HG03354 (cell line): ENCODE measurements at regions not wholly inside any gene's neighbourhood (a gene's known extent, or its start where the extent isn't known, plus 50 kb on each side); places are given as distances from the start of the nearest gene placed in this dataset.

Source experiments
- ATAC-seq: cut with Tn5 transposase; IDR thresholded peaks from one replicate; pipeline ENCODE4 v1.9.1; 2021; ENCODE audit warnings: mild to moderate bottlenecking; ENCODE audit not compliant: unreplicated experiment, poor library complexity, severe bottlenecking

DNA sequence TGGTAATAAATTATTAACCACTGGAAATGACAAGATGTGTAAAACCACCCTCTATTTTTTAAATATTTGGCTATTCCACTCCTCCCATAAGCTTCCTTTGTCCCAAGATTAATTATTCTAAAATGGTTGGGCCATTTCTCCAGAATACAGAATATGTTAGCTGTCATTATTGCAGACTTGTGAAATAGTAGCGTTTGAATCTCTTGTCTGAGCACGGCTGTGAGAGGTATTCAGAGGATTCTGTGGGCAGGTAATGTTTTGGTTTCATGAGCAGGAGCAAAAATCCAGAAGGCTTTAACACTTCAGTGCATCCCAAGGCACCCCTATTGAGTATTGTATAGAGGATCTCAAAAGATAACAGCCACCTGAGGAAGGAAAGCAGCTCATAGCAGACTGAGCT is 256.0 kb downstream of the UQCRFS1 start:
- ATAC-seq = no peak

DNA sequence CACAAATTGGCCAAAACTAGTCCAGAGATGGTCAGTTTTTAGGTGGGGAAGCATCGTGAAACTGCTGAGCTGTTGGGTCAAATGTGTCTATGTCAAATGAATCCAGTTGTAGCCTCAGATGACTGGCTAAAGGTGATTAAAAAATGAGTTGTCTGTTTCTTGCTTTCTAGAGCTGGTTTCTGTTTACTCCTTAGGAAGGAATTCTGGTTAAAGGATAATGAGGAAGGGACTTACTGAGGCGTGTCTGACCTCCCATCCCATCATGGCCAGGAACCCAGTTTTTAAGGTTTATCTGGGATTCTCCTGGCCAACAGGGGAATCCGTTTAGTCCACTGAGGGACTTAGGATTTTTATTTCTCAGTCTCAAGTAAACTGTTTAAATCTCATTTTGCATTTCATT is 256.5 kb downstream of the UQCRFS1 start:
- no peak for ATAC-seq

DNA sequence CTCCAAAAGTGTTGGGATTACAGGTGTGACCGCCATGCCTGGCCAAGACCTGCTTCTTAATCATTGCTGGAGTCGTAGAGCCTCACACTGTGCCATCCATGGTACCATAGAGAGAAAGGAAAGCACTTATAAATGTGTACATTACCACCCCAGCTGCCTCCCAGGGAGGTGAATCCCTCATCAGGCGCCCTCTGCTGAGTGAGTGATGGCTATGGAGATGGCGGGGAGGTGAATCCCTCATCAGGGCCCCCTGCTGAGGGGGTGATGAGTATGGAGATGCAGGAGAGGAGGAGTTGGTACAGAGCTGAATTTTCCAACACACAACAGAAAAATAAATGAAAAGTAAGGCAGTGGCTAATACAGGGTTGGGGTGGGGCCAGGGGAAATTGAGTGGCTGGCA is 263.4 kb downstream of the UQCRFS1 start:
- ATAC-seq = no peak

- ATAC-seq = no peak
Observed at GRCh38 chr19:28949027-28949426, 263.9 kb downstream of the UQCRFS1 start.

DNA sequence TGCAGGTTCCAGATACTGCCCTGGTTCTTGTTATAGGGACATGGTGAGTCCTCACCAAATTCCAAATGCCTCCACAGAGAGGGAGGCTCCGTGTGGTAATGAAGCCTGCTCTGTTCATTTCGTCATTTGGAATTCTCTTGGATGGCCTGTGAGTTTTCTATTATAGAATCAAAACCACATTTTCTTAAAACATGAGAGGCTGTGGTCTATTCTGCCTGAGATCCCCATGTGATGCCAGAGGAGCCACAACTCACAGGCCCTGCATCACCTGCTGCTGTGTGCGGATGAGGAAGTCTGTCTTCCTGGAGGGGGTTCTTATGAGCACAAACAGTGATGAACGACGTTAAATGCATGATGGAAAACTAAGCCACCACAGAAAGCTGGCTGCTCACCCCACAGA is 264.4 kb downstream of the UQCRFS1 start:
- no peak for ATAC-seq

DNA sequence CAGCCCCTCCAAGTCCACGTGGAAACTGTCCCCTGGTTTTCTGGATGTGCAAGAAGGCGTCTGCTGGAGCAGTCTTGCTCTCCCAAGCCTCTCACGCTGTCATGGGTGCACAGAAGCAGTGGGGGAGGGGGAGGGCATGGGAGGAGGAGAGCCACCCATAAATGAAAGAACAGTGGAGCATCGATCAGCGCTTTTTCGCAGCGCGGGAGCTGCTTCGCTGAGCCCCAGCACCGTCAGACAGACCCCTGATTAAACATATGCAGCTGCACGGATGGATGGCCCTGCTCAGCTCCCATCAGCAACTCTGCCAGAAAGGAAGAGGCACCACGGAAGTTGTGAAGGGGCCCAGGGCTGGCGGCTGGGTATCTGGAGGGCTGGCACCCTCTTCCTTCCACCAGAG is 264.9 kb downstream of the UQCRFS1 start:
- no peak for ATAC-seq

DNA sequence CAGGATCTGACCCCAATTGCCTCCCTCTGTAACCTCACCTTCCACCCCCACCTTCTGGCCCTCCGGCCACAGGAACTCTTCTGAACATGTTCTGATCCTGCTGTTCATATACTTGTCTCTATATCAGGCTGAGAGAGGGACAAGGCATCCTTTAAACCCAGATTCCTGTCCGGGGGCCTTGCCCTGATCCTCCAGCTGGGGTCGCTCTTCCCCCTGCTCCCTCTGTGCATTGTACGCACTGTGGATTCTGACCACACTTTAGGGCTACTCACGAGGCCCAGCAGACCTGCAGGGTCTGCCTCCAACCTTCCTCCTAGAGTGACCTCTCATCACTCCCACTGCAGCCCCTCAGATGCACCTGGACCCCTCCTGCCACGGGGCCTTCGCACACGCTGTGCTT is 269.3 kb downstream of the UQCRFS1 start:
- no peak for ATAC-seq

- no peak for ATAC-seq
Observed at GRCh38 chr19:28941833-28942232, 271.1 kb downstream of the UQCRFS1 start.

GRCh38 chr19:28940751-28941500 is 272.0 kb downstream of the UQCRFS1 start:
- ATAC-seq = no peak

- ATAC-seq = no peak
Observed at GRCh38 chr19:28939236-28939635, 273.7 kb downstream of the UQCRFS1 start.

GRCh38 chr19:28936001-28936400 is 276.9 kb downstream of the UQCRFS1 start:
- no peak for ATAC-seq

DNA sequence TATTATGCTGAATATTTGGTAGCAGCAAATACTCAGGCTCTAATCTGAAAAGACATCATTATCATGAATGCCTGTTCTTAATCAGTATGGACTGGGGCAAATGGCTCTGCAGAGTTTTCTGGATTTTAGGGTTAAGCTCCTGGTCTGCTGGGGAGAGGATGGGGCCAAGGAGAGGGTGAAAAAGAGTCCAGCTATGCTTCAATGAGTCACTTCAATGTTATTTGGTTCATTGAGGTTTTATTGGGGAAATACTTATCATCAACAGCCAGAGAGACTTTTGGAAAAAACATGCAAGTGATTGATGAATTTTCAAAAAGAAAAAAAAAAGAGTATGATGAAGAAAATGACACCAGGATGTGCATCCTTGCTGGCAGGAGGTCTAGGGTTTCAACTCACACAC is 278.3 kb downstream of the UQCRFS1 start:
- ATAC-seq = no peak

DNA sequence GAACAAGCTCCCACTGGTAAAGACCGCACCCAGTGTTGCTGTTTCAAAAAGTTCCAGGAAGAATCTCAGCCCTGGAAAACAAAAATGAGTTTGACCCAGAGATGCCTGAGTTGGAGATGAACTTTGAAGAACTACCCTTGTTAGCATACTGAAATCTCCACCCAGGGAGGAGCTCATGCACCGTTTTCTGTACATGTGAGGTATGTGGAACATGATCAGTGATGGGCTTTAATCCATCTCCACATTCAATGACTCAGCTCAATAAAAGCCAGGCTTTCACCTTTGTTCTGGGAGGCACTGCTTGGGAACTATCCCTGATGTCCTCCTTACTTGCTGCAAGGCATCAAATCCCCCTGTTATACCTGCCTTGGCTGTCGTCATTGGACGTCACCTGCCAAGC is 279.9 kb downstream of the UQCRFS1 start:
- ATAC-seq = no peak

- ATAC-seq = no peak
Observed at GRCh38 chr19:28932446-28932845, 280.5 kb downstream of the UQCRFS1 start.

DNA sequence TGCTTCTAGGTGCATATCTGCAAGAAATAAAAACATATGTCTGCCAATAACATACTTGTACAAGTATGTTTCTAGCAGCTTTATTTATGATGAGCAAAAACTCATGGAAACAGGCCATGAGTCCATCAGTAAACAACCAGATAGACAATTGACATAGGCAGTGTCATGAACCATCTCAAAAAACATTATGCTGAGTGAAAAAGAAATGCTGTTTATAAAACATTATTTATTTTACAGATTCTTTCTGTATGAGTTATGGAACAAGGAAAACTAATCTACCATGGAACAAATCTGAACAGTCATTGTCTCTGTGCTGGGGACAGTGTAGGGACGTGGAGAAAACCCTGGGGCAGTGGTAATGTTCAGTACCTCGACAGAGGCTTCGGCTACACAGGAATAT is 283.9 kb downstream of the UQCRFS1 start:
- ATAC-seq = no peak

- no peak for ATAC-seq
Observed at GRCh38 chr19:28927456-28927855, 285.5 kb downstream of the UQCRFS1 start.

GRCh38 chr19:28920269-28921066 is 292.5 kb downstream of the UQCRFS1 start:
- ATAC-seq = no peak

GRCh38 chr19:28917621-28918020 is 295.3 kb downstream of the UQCRFS1 start:
- no peak for ATAC-seq

GRCh38 chr19:28915737-28916460 is 297.1 kb downstream of the UQCRFS1 start:
- no peak for ATAC-seq

DNA sequence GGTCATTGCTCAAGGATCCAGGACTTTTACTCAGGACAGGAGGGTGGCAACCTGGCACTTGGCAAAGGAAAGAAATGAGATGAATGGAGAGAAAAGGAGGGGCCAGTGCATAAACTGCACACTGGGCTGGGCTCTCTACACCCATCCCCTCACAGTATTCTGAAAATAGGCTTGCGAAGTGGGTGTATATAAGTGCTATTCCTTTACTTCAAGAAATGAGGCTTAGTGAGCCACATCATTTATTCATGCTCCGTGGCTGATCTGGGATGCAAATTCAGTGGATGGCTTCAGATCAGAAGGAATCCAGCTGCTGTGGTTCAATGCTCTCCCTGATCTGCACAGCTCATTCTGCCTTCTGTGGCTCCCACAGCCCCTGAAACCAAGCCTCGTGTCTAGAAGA is 297.7 kb downstream of the UQCRFS1 start:
- ATAC-seq = no peak

- ATAC-seq = no peak
Observed at GRCh38 chr19:28914173-28914572, 298.8 kb downstream of the UQCRFS1 start.
